Ovary (tissue), 7 donors: ENCODE measurements at regions not wholly inside any gene's neighbourhood (a gene's known extent, or its start where the extent isn't known, plus 50 kb on each side); places are given as distances from the start of the nearest gene placed in this dataset.

ENCODE experiments used
- DNase-seq, 5 donors: peaks; one replicate each; pipeline ENCODE4 v3.0.0-alpha.2; 2019 to 2020
- H3K27ac ChIP-seq, 2 donors: fragments of 200-600 bp; one replicate each; pipeline versions ENCODE4 v1.5.1 to v1.8.0; 2019 to 2022
- H3K27me3 ChIP-seq: fragments of 200-600 bp; one replicate; pipeline ENCODE4 v1.8.0; 2022
- H3K36me3 ChIP-seq: fragments of 200-600 bp; sonication (generic); one replicate; pipeline ENCODE4 v1.5.1; 2019
- H3K4me1 ChIP-seq: one replicate; pipeline ENCODE4 v1.8.1; 2013; ENCODE audit warnings: mild to moderate bottlenecking, moderate library complexity; ENCODE audit not compliant: insufficient read depth
- H3K4me3 ChIP-seq: fragments of 200-600 bp; sonication (generic); one replicate; pipeline ENCODE4 v1.5.1; 2017
- H3K9me3 ChIP-seq, 2 donors: fragments of 200-600 bp in 1 of 2; sonication (generic) in 1 of 2; one replicate each; pipeline versions ENCODE4 v1.5.1 to v1.8.1; 2013 to 2019; ENCODE audit warnings: mild to moderate bottlenecking in 1 of 2, moderate library complexity in 1 of 2
- EP300 ChIP-seq: sonication (generic); formaldehyde crosslinking; IDR thresholded peaks from one replicate; pipeline ENCODE4 v1.6.1; 2017; ENCODE audit warnings: antibody characterized with exemption
- POLR2A ChIP-seq: fragments of 450-650 bp; IDR thresholded peaks from one replicate; pipeline ENCODE4 v1.6.1; 2017; ENCODE audit warnings: antibody characterized with exemption, mild to moderate bottlenecking, moderate library complexity
- WGBS, 3 donors: extraction: QIAGEN DNeasy Blood & Tissue Kit in 1 of 3; methylation state at CpG; one replicate each; pipeline versions ENCODE4 v1.1.5 to v1.1.7; 2013 to 2017; 5-methylcytosine and 5-hydroxymethylcytosine counted together
- intact Hi-C, 4 donors: fragments of 100-400 bp; cut with DNase I; formaldehyde crosslinking; loops; one replicate each; pipeline versions ENCODE4 v1.11.0 to v1.15.1; 2022 to 2023
- TF ChIP-seq, protein P1 (sequence below), 3 donors: fragments of 450-650 bp in 2 of 3; fragments of 200-600 bp in 1 of 3; IDR thresholded peaks; one replicate each; pipeline versions ENCODE4 v1.5.1 to v1.8.0; 2016 to 2022; ENCODE audit warnings: antibody characterized with exemption in 3 of 3, mild to moderate bottlenecking in 1 of 3
- donor health status: DM: no; HTN: no; CAD: no; lungs with moderate emphysema.
- donor health status: DM: no; HTN: no; CAD: no.
- donor health status: Bipolar disorder and iron deficiency.
- donor health status: DM: no; HTN: no; CAD: no.
- donor health status: DM: yes; HTN: yes; CAD: no.

DNA sequence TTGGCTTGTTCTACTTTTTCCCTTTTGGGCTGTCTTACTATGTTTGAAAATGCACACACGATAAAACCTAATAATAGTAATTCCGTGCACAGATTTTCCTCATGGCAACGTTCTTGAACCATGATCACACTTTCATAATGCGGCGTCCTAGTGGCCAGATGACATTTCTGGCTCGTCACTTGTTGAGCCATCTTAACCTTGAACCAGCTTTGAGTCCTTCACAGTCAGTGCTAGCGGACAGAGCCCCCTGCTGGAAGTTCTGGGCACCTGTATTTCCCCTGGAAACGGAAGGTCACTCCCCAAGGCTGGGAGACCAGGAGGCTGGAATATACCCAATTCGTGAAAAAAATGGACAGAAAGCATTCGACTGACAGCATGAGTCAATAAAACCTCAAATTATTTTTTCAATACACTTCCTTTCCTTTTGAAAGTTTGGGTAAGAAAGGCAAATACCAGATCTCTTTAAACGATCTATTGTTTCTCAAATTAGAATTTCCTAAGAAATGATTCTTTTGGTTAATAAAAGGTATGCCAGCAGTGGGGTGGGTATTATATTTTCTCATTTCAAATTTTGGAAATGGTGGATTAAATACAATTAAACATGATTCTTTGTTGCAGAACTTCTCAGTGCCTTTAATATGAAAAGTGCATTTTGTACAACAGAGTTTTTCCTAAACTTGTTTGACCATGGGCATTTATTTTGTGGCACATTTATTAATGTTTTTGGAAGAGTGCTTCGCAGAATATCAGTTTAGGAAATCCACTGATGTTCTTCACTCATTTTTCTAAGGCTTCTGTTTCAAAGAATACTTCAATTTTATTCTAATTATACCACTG is 542.3 kb downstream of the QKI start:
- 19 to 29% (median 27%) methylated on average over 12 of the region's 12 CpGs for WGBS, 3 donors
- Histone ChIP-seq H3K27ac (no peak overlapping the region), H3K27me3 (no peaks in the 10 kb centered on the region), H3K9me3 (no peaks in the 10 kb centered on the region), H3K36me3 (no peaks in the 10 kb centered on the region), H3K4me1 (no peaks in the 10 kb centered on the region), H3K4me3 (no peak overlapping the region)
- peak; percentile 51 to 77 (median 63) for DNase-seq
- intact Hi-C loops, result loop anchor here in 2 of 4 donors (10.0 kb wide), 1 partner anchor 532 kb away; no protein-coding TSS in a partner anchor
- TF ChIP-seq, protein P1, sequence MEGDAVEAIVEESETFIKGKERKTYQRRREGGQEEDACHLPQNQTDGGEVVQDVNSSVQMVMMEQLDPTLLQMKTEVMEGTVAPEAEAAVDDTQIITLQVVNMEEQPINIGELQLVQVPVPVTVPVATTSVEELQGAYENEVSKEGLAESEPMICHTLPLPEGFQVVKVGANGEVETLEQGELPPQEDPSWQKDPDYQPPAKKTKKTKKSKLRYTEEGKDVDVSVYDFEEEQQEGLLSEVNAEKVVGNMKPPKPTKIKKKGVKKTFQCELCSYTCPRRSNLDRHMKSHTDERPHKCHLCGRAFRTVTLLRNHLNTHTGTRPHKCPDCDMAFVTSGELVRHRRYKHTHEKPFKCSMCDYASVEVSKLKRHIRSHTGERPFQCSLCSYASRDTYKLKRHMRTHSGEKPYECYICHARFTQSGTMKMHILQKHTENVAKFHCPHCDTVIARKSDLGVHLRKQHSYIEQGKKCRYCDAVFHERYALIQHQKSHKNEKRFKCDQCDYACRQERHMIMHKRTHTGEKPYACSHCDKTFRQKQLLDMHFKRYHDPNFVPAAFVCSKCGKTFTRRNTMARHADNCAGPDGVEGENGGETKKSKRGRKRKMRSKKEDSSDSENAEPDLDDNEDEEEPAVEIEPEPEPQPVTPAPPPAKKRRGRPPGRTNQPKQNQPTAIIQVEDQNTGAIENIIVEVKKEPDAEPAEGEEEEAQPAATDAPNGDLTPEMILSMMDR (IDR thresholded peaks at IDR 0.05), result peak in 1 of 3 donors; percentile 57
- TF ChIP-seq EP300 (no peak), POLR2A (no peak)

DNA sequence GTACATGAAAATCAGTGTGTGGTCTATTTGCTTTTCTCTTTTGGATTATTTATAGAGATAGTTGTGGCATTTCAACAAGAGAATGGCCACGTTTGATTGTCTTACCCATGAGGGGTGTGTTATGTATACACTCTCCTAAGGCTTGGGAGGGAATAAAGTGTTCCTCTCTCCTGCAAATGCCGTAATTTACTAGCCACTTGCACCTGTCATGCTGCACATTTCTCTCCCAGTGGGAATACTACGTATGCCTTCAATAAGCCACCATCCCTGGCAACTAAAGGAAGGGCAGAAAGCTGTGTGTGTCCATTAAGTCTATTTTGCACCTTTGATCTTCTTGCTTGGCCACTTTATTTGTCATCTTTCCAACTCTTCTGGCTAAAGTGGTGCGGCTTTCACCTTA is 541.2 kb downstream of the QKI start:
- Histone ChIP-seq H3K36me3 (no peaks in the 10 kb centered on the region), H3K27me3 (no peaks in the 10 kb centered on the region), H3K4me3 (no peak overlapping the region), H3K9me3 (no peaks in the 10 kb centered on the region), H3K27ac (no peak overlapping the region), H3K4me1 (no peaks in the 10 kb centered on the region)
- WGBS, 3 donors, result 86 to 89% (median 88%) methylated on average over 4 of the region's 4 CpGs
- intact Hi-C loops, result loop anchor here in 2 of 4 donors (10.0 kb wide), 1 partner anchor 531 kb away; no protein-coding TSS in a partner anchor
- no peak for TF ChIP-seq POLR2A
- TF ChIP-seq, protein P1 (IDR thresholded peaks at IDR 0.05), result no peak
- no peak for TF ChIP-seq EP300
- DNase-seq, result no peak

DNA sequence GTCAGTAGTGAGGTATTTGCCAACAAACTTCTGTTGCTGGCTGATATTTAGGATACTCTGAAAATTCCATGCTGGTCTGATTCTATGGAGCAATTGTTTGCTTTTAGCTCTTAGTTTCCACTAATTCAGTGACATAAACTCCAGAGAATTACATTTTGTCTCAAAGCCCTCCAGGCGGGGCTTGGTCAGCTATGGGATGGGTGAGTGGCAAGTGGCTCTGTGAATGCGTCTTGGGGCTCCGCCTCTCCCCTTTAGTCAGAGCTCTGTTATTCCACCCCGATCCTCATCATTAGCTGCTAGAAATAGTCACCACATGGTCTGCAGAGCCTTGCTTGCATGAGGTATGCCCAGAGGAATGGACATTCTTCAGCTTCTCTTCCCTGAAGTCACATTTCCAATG is 540.6 kb downstream of the QKI start:
- no peaks in the 10 kb centered on the region for H3K9me3 ChIP-seq
- H3K36me3 ChIP-seq, result no peaks in the 10 kb centered on the region
- no peak overlapping the region for H3K4me3 ChIP-seq
- no peak for TF ChIP-seq EP300
- TF ChIP-seq, protein P1 (IDR thresholded peaks at IDR 0.05), result no peak
- no peak for TF ChIP-seq POLR2A
- H3K27ac ChIP-seq, result no peak overlapping the region
- H3K4me1 ChIP-seq, result no peaks in the 10 kb centered on the region
- DNase-seq, result no peak
- no peaks in the 10 kb centered on the region for H3K27me3 ChIP-seq
- intact Hi-C loops, result loop anchor here in 2 of 4 donors (10.0 kb wide), 1 partner anchor 530 kb away; no protein-coding TSS in a partner anchor
- WGBS, 3 donors, result 91 to 95% (median 93%) methylated on average over 4 of the region's 4 CpGs

DNA sequence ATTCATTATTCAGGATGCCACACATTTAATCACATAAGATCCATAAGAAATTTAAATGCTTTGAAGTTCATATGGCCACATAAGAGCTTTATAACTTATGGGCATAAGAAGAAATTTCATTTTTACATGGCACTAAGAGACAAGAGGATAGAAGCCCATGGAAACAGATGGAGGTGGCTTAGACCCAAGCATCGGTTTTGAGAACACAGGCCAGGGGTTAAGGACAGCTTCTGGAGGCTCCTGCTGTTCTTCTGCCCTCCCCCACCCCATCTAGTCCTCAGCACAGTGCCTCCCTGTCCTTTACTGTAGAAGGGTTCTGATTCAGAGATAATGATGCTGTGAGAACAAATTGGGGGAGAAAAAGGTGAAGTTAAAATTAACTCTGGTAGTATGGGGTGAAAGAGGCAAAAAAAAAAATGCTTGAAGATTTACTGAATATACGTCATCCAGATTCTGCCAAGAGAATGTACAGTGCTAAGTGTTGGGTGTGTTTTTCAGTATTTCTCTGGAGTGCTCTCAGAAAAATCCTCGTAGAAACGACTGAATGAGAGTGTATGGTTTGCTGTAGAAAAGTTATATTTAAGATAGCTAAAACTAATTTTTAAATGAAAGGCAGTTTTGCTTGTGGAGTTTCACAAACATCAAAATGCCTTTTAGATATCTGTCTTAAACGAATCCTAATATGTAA is 539.7 kb downstream of the QKI start:
- H3K36me3 ChIP-seq, result no peaks in the 10 kb centered on the region
- no peak overlapping the region for H3K4me3 ChIP-seq
- intact Hi-C loops, result loop anchor here in 2 of 4 donors (10.0 kb wide), 1 partner anchor 529 kb away; no protein-coding TSS in a partner anchor
- 54 to 64% (median 64%) methylated on average over 5 of the region's 5 CpGs for WGBS, 3 donors
- H3K9me3 ChIP-seq, result no peaks in the 10 kb centered on the region
- no peaks in the 10 kb centered on the region for H3K27me3 ChIP-seq
- TF ChIP-seq, protein P1 (IDR thresholded peaks at IDR 0.05), result no peak
- TF ChIP-seq POLR2A (no peak), EP300 (no peak)
- H3K4me1 ChIP-seq, result no peaks in the 10 kb centered on the region
- no peak for DNase-seq
- H3K27ac ChIP-seq, result no peak overlapping the region
